Astrocyte (in vitro differentiated cells and primary cell): ENCODE measurements at regions not wholly inside any gene's neighbourhood (a gene's known extent, or its start where the extent isn't known, plus 50 kb on each side); places are given as distances from the start of the nearest gene placed in this dataset.

Experiments used
- DNase-seq: peaks from one replicate; pipeline ENCODE4 v3.0.0-alpha.2; 2010; ENCODE audit warnings: low read depth
- FAIRE-seq: peaks from 2 replicates; lab custom pipeline; 2011; peaks lifted over from hg19 to GRCh38; lab: Jason Lieb, UNC
- H2AFZ ChIP-seq: 2 replicates; pipeline ENCODE4 v1.6.0; 2012; ENCODE audit warnings: low read depth, low read length, inconsistent platforms
- H3K27ac ChIP-seq: 2 replicates; pipeline ENCODE4 v1.5.1; 2011; ENCODE audit warnings: low read depth, low read length, inconsistent platforms
- H3K27me3 ChIP-seq: 2 replicates; pipeline ENCODE4 v1.6.0; 2011; ENCODE audit warnings: low read length, inconsistent platforms; ENCODE audit not compliant: insufficient read depth
- H3K36me3 ChIP-seq: 2 replicates; pipeline ENCODE4 v1.5.1; 2011; ENCODE audit warnings: low read length, inconsistent platforms; ENCODE audit not compliant: insufficient read depth
- H3K4me1 ChIP-seq: 2 replicates; pipeline ENCODE4 v1.5.1; 2011; ENCODE audit warnings: low read length, inconsistent platforms; ENCODE audit not compliant: insufficient read depth
- H3K4me2 ChIP-seq: 2 replicates; pipeline ENCODE4 v1.6.0; 2012; ENCODE audit warnings: low read length, inconsistent platforms
- H3K4me3 ChIP-seq: 2 replicates; pipeline ENCODE4 v1.5.1; 2011; ENCODE audit warnings: low read depth, mild to moderate bottlenecking, low read length, inconsistent platforms; ENCODE audit not compliant: insufficient read depth
- H3K79me2 ChIP-seq: 2 replicates; pipeline ENCODE4 v1.6.0; 2012; ENCODE audit warnings: mild to moderate bottlenecking, low read length, inconsistent platforms; ENCODE audit not compliant: insufficient read depth
- H3K9ac ChIP-seq: 2 replicates; pipeline ENCODE4 v1.6.0; 2012; ENCODE audit warnings: mild to moderate bottlenecking, low read length, inconsistent platforms
- H3K9me3 ChIP-seq: 2 replicates; pipeline ENCODE4 v1.5.1; 2012; ENCODE audit warnings: low read depth, mild to moderate bottlenecking, low read length, inconsistent platforms; ENCODE audit not compliant: insufficient read depth
- H4K20me1 ChIP-seq: 2 replicates; pipeline ENCODE4 v1.6.0; 2012; ENCODE audit warnings: low read length, inconsistent platforms; ENCODE audit not compliant: insufficient read depth
- H3K27ac Mint-ChIP-seq: one replicate; pipeline ENCODE4 v1.8.0; 2021; ENCODE audit warnings: mild to moderate bottlenecking, mixed read lengths; ENCODE audit not compliant: unreplicated experiment
- H3K27me3 Mint-ChIP-seq: one replicate; pipeline ENCODE4 v1.8.0; 2021; ENCODE audit warnings: low read depth, mixed read lengths; ENCODE audit not compliant: unreplicated experiment
- H3K36me3 Mint-ChIP-seq: one replicate; pipeline ENCODE4 v1.8.0; 2021; ENCODE audit warnings: low read depth, mixed read lengths; ENCODE audit not compliant: unreplicated experiment
- H3K4me1 Mint-ChIP-seq: one replicate; pipeline ENCODE4 v1.8.0; 2021; ENCODE audit warnings: low read depth, mixed read lengths; ENCODE audit not compliant: unreplicated experiment
- H3K4me3 Mint-ChIP-seq: one replicate; pipeline ENCODE4 v1.8.0; 2021; ENCODE audit warnings: mild to moderate bottlenecking, moderate library complexity, mixed read lengths; ENCODE audit not compliant: unreplicated experiment
- H3K9me3 Mint-ChIP-seq: one replicate; pipeline ENCODE4 v1.8.0; 2021; ENCODE audit warnings: mild to moderate bottlenecking, mixed read lengths; ENCODE audit not compliant: unreplicated experiment
- CTCF ChIP-seq: IDR thresholded peaks from 2 replicates; pipeline ENCODE4 v1.5.1; 2011; ENCODE audit warnings: low read depth, mild to moderate bottlenecking, inconsistent platforms, low read length, moderate library complexity; ENCODE audit not compliant: insufficient read depth
- EZH2 ChIP-seq: IDR thresholded peaks from 2 replicates; pipeline ENCODE4 v1.6.1; 2012; ENCODE audit warnings: mild to moderate bottlenecking, low read length, inconsistent platforms; ENCODE audit not compliant: insufficient read depth

DNA sequence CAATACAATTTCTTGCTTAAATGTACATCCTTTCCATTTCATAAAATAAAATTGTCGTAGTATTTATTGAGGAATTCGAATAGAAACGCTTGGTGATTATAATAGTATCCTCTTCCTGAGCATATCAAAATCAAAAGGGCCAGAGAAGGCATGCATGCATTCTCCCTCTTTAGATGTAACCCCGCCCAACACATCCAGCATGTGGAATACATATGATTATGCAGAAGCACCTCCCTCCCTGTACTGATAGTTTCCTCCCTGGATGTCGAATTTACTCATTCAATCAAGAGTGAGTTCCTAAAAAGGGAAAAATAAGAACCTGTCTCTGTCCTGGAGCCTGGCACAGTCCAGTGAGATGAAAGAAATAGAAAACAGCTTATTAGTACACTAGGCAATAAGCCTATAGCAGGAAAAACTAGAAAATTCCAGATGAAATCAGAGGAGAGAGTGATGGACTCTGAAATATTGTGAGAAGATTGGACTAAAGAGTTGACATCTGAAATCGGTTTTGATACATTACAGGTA, 262.9 kb downstream of the RDH14 start:
- no peak overlapping the region for H3K4me3 ChIP-seq
- Mint-ChIP-seq H3K4me1 (peaks cover 31% of the 10 kb centered on the region), H3K27me3 (no peaks in the 10 kb centered on the region), H3K27ac (no peak overlapping the region), H3K9me3 (no peaks in the 10 kb centered on the region), H3K4me3 (peak overlapping the region; percentile 64), H3K36me3 (no peaks in the 10 kb centered on the region)
- H3K4me2 ChIP-seq: no peak overlapping the region
- peaks cover 28% of the 10 kb centered on the region for H3K4me1 ChIP-seq
- H4K20me1 ChIP-seq: no peaks in the 10 kb centered on the region
- no peak overlapping the region for H3K27ac ChIP-seq
- H3K9ac ChIP-seq: no peak overlapping the region
- H3K9me3 ChIP-seq: no peaks in the 10 kb centered on the region
- no peak for DNase-seq
- TF ChIP-seq CTCF (no peak), EZH2 (no peak)
- FAIRE-seq: no peak
- H3K27me3 ChIP-seq: no peaks in the 10 kb centered on the region
- H3K36me3 ChIP-seq: no peaks in the 10 kb centered on the region
- H2AFZ ChIP-seq: no peak overlapping the region
- H3K79me2 ChIP-seq: no peaks in the 10 kb centered on the region

DNA sequence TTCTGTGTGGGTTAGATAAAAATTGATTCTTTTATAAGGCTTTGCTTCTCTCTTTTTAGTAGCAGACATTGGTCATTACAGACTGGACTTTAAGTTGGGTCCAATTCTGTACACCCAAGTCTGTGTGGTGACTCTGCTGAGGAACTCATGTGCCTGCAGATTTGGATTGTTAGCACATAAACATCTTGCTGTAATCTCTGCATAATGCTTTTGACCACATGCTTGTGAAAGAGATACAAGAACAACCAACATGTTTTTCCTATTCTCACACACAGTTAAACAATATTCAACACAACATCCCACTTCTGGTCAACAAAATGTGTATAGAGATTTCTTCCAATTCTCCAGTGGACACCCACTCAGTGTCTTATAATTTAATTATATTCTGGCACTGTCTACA, 270.1 kb downstream of the RDH14 start:
- FAIRE-seq (peak; percentile 34), DNase-seq (no peak)
- H3K4me2 ChIP-seq: no peak overlapping the region
- Mint-ChIP-seq H3K27me3 (no peaks in the 10 kb centered on the region), H3K4me3 (no peak overlapping the region), H3K4me1 (no peaks in the 10 kb centered on the region), H3K36me3 (no peaks in the 10 kb centered on the region), H3K27ac (no peak overlapping the region), H3K9me3 (no peaks in the 10 kb centered on the region)
- no peak overlapping the region for H3K9ac ChIP-seq
- H3K4me3 ChIP-seq: no peak overlapping the region
- H3K27ac ChIP-seq: no peak overlapping the region
- H3K79me2 ChIP-seq: no peaks in the 10 kb centered on the region
- no peaks in the 10 kb centered on the region for H3K27me3 ChIP-seq
- no peaks in the 10 kb centered on the region for H3K9me3 ChIP-seq
- TF ChIP-seq CTCF (no peak), EZH2 (no peak)
- no peaks in the 10 kb centered on the region for H4K20me1 ChIP-seq
- no peaks in the 10 kb centered on the region for H3K36me3 ChIP-seq
- no peaks in the 10 kb centered on the region for H3K4me1 ChIP-seq
- H2AFZ ChIP-seq: no peak overlapping the region

- TF ChIP-seq CTCF: no peak
- TF ChIP-seq EZH2: no peak
- Mint-ChIP-seq H3K9me3 (no peaks in the 10 kb centered on the region), H3K27ac (no peak overlapping the region), H3K4me3 (no peak overlapping the region), H3K36me3 (no peaks in the 10 kb centered on the region), H3K27me3 (no peaks in the 10 kb centered on the region), H3K4me1 (no peaks in the 10 kb centered on the region)
- no peaks in the 10 kb centered on the region for H3K79me2 ChIP-seq
- no peak for DNase-seq
- H3K4me1 ChIP-seq: no peaks in the 10 kb centered on the region
- no peaks in the 10 kb centered on the region for H3K36me3 ChIP-seq
- H2AFZ ChIP-seq: no peak overlapping the region
- no peak overlapping the region for H3K4me2 ChIP-seq
- no peak overlapping the region for H3K9ac ChIP-seq
- H3K27me3 ChIP-seq: no peaks in the 10 kb centered on the region
- no peaks in the 10 kb centered on the region for H3K9me3 ChIP-seq
- FAIRE-seq: no peak
- H3K4me3 ChIP-seq: no peak overlapping the region
- H3K27ac ChIP-seq: no peak overlapping the region
- no peaks in the 10 kb centered on the region for H4K20me1 ChIP-seq
These were observed 273.6 kb downstream of the RDH14 start for GRCh38 chr2:18286897-18287296.
